Stimulated activated CD4-positive, alpha-beta T cell treated with anti-CD3 and anti-CD28 coated beads, Interleukin-1b, Interleukin-23, amount 100 ng/mL, for 4 hours (primary cell): ENCODE measurements at regions not wholly inside any gene's neighbourhood (a gene's known extent, or its start where the extent isn't known, plus 50 kb on each side); places are given as distances from the start of the nearest gene placed in this dataset.
"Not testable (repeated sequence)": the region's sequence is repeated elsewhere in the genome, so short reads cannot be mapped to it uniquely, and the experiment has no call there.

Source experiments
- DNase-seq, 2 donors: peaks; one replicate each; pipeline ENCODE4 v3.0.0-alpha.2; 2020; ENCODE audit warnings: low read depth in 2 of 2

GRCh38 chr12:131644481-131644880 lies 66.4 kb upstream of the SFSWAP start:
- no peak for DNase-seq

GRCh38 chr12:131644917-131645316 lies 66.0 kb upstream of the SFSWAP start:
- DNase-seq, result not testable (repeated sequence)

DNA sequence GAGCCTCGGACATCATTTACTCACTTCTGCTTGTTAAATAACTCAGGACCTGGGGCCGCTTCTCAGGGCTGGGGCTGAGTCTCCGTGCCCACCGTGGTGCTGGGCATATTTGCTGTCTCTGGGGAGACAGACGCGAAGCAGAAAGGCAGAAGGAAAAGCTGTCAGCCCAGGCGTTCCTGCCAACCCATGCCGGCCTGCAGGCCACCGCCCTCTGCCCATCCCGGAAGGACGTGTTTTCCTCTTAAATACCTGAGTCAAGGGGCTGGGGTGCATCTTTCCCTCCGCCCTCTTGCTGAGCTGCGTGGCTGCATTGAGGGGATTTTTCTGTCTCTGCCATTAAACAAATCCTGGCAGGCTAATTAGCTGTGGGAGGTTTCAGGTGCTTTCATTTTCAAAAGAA lies 65.3 kb upstream of the SFSWAP start:
- not testable (repeated sequence) for DNase-seq

DNA sequence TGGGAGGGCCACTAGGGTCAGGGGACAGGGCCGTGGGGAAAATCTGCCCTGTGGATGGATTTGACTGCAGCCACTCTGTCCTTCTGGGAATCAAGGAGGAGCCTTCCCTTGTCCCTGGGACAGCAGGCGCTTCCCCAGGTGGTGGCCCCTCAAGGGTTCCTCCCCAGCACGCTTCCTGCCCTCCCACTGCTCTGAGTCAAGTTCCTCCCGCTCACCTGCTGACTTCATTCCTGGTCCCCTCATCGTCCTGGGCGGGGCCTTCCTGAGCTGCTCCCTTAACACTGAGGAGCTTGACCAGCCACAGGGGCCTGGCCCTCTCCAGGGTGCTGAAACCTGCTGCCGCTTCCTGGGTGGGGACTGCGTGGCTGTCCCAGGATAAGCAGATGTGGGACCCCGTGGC lies 64.4 kb upstream of the SFSWAP start:
- not testable (repeated sequence) for DNase-seq

- DNase-seq, result no peak
These were observed 63.2 kb upstream of the SFSWAP start for GRCh38 chr12:131647667-131648066.

DNA sequence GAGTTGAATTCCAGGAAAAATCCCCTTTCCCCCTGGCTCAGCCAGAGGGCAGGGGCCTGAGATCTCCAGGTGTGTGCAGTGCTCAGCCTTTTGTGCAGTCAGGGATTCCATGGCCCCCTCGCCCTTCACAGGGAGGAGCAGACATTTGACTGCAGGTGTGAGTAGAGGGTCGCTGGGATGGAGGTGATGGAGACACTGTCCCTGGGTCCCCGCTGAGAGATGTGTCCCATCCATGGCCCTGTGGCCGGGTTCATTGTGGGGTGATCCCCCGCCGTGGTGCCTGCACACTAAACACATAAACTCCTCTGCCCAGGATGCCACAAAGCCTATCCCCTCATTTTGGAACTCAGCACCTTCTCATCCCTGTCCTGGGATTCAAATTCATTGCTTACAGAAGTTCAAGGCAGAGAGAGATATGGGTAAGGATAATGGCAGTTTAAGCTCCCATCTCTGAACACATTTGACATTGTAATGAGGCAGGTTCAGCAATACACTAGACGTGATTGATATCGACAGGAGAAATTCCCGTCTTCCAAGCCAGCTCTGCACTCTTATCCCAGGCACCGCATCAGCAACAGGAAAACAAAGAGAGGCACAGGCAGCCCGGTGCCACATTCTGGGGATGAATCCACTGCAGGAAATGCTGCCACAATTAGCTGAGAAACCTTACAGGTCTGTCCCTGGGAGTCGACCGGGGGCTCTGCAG lies 55.3 kb upstream of the SFSWAP start:
- DNase-seq, result not testable (repeated sequence)

DNA sequence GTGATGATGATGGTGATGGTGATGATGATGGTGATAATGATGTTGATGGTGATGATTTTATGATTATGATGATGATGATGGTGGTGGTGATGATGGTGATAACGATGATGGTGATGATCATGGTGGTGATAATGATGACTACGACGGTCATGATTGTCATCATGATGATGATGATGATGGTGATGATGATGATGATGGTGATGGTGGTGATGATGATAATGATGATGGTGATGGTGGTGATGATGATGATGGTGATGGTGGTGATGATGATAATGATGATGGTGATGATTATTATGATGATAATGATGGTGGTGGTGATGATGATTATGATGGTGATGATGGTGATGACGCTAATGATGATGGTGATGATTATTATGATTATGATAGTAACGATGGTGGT lies 54.1 kb upstream of the SFSWAP start:
- not testable (repeated sequence) for DNase-seq

GRCh38 chr12:131658605-131659004 lies 52.3 kb upstream of the SFSWAP start:
- DNase-seq, result not testable (repeated sequence)

DNA sequence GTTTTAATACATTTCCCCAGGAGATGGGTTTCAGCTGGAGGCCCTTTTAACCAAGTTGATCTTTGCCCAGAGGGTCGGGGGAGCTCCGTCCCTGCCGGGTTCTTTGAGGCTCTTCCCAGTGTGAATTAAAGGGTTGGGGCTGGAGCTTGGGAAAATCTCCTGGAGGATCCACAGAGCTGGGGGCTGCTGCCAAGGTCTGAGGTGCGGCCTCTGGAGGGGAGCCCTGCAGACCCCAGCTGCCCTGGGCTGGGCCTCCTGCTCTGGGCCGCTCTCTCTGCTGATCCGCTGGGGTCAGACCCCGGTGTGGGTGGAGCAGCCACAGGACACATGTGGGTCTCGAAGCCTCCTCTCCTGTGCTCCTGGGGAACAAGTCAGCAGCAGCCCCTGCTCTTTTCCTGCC lies 51.4 kb upstream of the SFSWAP start:
- DNase-seq, result not testable (repeated sequence)

- not testable (repeated sequence) for DNase-seq
These were observed 50.9 kb upstream of the SFSWAP start for GRCh38 chr12:131659976-131660375.

- not testable (repeated sequence) for DNase-seq
These were observed 50.5 kb upstream of the SFSWAP start for GRCh38 chr12:131660401-131660800.
